HG02981 (cell line): ENCODE measurements at regions not wholly inside any gene's neighbourhood (a gene's known extent, or its start where the extent isn't known, plus 50 kb on each side); places are given as distances from the start of the nearest gene placed in this dataset.
"Not testable (repeated sequence)": the region's sequence is repeated elsewhere in the genome, so short reads cannot be mapped to it uniquely, and the experiment has no call there.

ENCODE experiments used
- ATAC-seq: cut with Tn5 transposase; IDR thresholded peaks from one replicate; pipeline ENCODE4 v1.9.1; 2021; ENCODE audit warnings: mild to moderate bottlenecking, moderate library complexity; ENCODE audit not compliant: unreplicated experiment

DNA sequence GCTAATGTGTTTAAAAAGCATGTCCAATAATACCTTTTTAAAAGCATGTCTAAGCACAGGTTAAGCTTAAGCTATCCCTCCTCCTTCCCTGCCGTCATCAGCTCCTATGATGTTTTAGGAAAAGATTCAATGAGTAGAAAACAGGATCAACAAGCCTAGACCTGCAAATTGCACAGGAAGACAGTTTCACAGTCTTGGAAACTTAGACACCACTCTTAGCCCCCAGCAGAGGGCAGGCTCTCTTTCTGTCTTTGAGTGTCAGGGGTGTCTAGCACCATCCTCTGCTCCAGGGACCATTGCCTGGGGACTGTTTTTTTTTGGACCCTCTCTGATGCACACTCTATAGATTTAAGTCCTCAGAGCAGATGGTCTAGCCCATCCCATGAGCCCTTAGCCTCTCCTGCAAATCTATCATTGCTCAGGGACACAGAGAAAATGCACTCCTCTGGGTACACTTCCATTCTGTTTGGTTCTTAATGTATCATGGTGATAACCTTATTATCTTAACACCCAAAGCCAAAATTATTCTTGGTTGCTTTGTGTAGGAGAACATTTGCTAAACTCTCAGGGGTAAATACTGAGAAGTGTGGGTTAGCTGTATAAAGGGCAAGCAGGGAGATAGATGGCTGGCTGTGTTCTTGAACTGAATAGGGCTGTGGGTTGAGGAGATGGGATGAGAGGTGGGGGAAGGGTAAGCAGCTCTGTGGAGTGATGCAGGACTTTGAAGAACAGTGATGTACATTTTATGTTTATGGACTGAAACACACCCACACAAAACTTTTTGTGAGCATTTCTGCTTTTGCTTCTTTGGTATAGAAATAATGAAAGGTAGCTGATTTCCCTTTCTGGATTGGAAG, 259.9 kb upstream of the DDHD1 start:
- ATAC-seq: no peak

DNA sequence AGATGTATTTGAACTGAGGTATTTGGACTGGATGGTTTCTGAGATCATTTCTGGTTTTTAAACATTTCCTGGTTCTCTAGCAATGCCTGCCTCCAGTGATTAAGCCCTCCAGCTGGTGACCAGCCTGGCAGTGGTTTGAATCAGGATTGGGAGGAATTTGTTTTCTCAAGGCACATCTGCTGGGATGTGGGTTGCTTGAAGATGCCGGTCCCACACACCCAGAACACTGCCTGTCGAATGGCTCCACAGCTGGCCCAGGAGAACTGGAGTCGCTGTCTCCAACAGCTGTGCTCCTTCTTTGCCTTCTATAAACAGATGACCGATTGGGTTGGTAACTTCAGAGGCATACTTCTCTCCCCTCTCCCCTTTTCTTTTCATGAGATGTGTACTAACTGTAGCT, 258.0 kb upstream of the DDHD1 start:
- no peak for ATAC-seq

DNA sequence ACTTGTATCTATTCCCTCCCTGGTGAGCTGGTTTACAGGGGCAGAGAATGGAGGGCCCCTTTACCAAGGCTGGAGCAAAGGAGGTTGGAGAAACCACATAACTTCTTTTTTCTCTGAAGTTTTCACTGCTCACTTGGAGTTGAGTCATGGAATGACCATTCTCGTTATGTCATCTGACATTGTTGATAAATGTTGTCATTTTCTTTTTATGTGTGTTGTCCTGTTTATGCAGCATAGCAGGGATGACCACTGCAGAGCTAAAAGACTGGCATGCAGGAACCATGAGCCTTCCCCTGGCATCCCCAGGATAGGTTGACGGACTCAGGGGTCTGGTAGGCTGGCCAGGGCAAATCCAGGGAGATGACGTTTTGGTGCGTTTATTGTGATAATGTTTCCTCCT, 256.8 kb upstream of the DDHD1 start:
- no peak for ATAC-seq

DNA sequence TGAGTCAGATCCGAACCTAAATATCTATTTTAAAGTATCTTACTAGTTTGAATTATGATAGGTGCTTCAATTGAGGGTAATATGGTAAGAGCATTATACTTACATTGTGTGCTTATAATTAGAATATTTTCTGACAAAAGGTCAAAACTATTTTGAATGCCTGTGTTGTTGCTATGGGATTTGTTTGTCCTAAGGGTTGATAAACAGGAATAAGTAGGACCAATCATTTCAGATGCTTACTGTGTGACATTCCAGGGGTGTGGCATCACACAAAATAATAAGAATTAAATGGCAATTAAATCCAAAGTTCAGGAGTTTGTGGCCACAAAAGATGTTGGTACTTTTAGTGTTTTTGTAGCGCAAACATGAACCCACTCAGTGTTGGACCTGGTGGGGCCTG, 256.2 kb upstream of the DDHD1 start:
- no peak for ATAC-seq

DNA sequence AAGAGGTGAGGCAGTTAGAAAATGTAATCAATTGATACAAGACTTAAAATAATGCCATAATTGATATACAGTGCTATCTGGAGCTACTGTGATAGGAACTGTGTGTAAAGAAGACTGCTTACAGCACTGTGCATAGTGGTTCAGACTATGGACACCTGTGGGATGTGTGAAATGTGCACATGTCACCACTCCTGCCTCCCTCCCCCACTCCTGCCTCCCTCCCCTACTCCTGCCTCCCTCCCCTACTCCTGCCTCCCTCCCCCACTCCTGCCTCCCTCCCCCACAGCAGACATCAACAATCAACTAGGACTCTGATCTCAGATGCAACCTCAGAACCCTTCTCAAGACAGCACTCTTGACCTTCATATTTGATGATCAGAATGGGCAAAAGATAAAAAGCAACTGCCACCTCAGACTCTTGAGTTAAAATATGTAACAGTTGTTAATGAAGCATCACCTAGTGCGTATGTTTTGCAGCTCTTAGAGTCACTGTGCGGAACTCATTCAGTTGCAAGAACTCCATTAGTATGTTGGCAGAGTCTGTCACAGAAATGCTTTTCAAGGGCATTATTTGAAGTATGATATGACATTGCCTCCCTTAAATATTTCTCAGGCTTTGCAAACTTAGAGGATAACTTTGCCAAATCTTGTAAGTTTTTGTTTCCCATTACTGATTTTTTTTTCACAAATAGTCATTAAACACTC, 255.2 kb upstream of the DDHD1 start:
- no peak for ATAC-seq

DNA sequence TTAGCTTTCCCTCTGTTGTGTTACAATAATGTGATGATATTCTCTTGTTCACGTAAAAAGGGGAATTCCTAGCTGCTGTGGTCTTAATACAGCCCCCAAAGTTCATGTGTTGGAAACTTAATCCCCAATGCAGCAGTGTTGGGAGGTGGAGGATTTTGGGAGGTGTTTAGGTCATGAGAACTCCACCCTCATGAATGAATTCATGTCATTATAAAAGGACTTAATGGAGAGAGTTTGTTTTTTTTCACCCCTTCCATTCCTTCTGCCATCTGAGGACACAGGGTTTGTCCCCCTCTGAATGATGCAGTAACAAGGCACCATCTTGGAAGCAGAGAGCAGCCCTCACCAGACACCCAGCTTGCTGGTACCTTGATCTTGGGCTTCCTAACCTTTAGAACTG, 253.4 kb upstream of the DDHD1 start:
- ATAC-seq: no peak

DNA sequence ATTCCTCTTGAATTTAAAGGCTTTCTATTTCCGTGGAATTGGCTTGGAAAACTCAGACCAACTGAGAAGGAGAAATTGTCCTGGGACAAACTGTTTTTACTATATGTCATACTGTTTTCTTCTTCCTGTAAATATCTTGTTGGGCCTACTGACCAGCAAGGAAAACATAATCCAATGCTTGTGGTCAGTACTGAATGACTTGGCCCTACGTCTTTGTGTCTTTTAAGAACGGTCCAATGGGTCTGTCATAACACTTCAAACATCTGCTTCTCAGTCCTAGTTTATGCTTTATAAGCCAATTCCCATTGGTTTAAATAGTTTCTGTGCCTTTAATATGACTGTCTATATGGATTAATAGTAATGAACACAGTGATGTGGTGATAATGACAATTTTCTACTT, 248.5 kb upstream of the DDHD1 start:
- ATAC-seq: no peak

DNA sequence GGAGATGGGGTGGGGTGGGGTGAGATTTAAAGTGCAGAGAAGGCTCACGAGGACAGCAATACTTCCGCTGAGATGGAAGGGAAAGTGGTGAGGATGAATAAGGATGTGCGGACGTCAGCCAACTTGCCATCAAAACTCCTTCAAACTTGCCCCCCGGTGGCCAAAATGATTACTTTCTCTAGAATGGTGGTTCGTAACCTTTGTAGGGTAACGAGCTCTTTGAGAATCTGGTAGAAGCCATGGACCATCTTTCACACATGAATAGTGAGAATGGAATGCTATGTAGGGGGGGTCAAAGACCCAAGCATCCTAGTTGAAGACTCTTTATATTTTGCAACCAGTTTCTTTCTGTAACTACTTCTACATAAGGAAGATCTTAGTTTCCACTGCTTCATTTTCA, 245.9 kb upstream of the DDHD1 start:
- no peak for ATAC-seq

DNA sequence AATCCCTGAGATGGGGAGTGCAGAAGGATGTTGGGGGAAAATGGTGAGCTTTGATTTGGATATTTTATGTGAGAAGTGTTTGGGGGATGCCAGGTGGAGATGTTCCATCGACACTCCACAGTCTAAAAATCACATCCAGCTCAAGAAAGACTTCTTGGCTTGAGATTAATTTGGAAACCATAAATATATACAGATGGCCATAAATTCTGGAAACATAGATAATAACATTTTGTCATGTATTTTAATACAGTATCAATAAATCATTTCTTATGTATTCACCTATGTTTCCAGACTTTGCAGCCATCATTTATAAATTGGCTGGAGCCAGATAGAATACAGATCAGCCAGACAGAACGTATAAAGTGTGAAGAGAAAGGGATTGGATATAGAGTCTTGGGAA, 245.5 kb upstream of the DDHD1 start:
- no peak for ATAC-seq

DNA sequence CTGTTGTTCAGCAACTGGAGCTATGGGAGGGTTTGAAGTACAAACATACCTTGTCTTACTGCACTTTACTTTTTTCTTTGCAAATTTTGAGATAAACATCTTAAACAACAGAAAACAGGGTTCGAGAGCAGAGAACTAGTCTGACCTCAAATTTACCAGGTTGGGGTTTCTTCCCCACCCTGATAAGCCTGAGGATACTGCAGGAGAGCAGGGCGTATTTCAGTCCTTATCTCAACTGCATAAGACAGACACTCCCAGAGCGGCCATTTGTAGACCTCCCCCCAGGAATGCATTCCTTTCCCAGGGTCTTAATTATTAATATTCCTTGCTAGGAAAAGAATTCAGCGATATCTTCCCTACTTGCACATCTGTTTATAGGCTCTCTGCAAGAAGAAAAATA, 242.1 kb upstream of the DDHD1 start:
- not testable (repeated sequence) for ATAC-seq

DNA sequence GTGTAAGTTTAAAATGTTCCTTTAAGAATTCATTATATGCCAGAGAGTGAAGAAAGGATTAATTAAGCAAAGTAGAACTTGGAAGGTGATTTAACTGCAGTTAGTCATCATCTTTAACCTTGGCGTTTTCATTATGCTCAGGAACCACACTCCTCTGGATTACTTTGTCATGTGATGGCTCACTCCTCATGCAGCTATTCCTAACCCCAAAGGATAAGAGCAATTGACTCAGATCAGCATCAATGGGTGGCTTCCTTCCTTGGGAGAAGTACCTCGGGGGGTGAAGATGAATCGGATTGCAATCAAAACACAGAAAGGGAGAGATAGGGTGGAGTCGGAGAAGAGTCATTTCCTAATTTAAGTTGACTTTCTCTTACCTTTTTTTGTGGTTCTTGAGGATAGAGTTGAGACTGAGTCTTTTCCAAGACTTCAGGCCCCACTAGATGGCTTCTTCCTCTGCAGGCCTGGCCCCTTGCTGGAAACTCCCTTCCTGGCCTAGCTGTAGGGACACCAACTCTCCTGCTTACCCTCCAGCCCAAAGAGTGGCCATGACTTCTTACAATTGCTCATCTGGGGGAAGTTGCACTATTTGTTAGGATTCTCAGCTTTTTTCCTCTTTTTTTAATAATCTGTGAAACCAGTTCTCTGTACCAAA, 238.6 kb upstream of the DDHD1 start:
- no peak for ATAC-seq

DNA sequence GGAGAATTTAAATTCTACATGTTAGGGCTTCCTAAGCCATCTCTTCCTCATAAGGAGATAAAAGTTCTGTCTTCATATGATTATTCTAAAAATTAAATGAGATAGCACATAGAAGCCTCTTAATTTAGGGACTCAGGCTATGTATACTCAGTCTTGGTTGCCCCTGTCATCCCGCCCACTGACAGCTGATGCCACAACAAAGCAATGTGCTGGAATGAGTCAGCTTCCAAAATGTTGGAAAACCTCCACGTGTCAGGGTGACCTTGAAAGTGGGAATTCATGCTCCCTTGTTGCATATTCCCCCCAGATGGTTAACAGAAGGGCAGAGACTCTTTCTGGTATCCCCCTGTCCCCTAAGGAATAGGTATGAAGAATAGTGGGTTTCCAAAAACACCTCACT, 238.0 kb upstream of the DDHD1 start:
- no peak for ATAC-seq

DNA sequence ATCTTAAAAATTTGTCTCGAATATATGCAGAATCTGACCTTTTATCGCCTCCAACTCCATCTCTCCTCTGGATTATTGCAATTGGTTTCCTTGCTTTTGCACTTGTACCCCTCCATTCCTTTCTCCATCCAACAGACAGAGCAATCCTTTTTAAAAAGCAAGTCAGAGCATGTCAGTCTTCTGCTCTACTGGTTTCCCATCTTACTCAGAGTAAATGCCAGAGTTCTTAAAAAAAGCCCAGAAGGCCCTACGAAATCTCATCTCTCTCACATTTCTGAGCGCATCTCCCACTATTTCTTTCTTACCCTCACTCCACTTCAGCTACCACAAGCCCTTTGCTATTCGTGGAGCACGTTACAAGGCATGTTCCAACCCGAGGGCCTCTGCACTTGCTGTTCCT, 236.9 kb upstream of the DDHD1 start:
- no peak for ATAC-seq

DNA sequence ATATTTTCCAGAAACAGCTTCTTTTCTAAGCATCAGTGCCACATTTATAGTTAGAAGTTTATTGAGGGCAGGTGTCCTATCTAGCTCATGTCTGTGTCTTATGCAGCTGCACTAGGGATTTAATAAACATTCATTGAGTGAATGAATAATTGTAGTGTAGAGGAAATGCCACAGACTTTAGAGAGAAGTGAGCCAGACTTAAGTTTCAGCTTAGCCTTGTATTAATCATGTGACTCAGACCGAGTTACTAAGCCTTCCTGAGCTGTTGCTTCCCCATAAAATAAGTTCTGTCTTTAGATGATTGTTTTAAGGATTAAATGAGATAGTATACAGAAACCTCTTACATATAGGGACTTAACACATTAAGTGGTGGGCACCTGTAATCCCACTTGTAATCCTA, 236.1 kb upstream of the DDHD1 start:
- ATAC-seq: no peak

DNA sequence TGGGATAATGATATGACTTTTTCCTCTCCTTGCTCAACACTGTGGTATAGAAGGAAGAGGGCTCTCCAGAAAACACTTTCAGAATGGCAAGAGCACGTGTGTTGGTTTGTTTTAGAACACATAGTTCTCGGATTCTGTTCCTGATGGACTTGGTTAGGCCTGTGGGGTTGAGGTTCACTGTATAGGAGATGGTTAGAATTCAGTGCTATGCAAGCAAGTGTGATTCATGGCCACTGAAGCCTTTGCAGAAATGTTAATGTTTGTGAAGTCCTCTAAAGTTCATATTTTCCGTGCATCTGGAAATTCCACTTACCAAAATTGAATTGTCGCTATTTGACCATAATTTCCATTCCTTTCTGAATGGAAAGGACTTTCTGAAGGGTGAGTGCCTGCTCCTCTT, 233.2 kb upstream of the DDHD1 start:
- no peak for ATAC-seq

DNA sequence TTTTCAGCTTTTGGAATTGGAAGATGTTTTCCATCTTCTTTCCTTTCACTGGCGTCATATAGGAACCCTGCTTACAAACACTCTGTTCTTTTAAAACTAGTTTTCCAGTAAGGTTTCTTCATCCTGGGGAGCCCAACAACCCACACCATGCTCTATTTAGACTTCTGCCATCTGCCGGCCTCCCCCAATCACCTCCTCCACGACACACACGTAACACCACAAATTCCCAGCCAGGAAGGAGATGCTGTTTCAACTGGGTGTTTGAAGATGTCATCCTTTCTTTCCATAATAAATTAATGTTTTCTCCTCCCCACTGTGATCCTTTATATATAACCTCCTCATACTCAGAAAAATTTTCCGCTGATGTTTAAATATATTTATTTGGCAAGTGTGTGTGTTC, 231.4 kb upstream of the DDHD1 start:
- ATAC-seq: no peak

DNA sequence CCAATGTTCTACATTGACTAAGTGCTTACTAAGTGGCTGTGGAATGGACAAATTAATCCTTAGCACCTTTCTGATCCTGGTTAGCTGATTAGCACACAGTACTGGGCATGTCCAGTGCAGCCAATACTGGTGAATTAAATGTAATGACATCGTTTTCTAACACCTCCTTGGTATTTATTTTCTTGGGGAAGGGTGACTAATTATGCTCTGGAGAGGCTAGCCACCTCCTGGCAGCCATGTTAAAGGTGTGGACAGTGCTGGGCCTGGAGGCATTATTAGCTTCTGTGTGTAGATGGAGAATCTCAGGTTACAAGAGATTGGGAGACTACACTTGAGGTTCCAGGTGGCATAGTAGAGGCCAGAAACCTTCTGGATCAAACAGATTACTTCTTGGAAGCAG, 230.9 kb upstream of the DDHD1 start:
- ATAC-seq: no peak

DNA sequence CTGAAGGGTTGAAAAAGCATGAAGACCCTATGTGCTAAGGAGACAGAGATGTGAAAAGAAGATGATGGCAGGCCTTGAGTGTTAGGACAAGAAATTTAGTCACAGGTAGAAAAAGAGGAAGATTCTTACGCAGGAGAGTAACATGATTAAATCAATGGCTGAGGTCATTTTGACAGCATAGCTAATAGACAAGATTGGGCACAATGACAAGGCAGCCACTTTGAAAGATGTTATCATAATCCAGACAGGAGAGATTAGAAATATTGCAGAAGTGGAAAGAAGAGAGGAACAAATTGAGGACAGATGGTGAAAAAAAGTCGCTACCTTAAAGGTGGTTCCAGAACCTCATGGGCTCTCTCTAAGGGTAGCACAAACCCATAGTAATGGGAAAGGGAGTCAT, 228.8 kb upstream of the DDHD1 start:
- ATAC-seq: no peak

DNA sequence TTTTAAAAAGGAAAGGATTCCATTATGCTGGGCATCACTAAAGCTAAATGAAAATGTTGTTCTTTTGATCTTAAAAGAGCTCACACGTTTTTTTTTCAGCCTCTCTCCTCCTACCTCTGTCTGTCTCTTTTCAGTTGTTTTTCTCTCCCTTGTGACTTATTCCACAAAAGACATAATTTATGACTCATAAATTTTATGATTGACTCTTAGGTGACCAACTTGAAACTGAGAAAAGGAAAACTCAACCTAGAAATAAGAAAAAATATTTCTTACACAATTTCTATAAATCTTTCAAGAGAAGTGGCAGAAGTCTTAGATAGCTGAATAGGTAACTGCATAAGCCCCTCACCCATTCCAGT, 227.7 kb upstream of the DDHD1 start:
- ATAC-seq: peak; percentile 63

DNA sequence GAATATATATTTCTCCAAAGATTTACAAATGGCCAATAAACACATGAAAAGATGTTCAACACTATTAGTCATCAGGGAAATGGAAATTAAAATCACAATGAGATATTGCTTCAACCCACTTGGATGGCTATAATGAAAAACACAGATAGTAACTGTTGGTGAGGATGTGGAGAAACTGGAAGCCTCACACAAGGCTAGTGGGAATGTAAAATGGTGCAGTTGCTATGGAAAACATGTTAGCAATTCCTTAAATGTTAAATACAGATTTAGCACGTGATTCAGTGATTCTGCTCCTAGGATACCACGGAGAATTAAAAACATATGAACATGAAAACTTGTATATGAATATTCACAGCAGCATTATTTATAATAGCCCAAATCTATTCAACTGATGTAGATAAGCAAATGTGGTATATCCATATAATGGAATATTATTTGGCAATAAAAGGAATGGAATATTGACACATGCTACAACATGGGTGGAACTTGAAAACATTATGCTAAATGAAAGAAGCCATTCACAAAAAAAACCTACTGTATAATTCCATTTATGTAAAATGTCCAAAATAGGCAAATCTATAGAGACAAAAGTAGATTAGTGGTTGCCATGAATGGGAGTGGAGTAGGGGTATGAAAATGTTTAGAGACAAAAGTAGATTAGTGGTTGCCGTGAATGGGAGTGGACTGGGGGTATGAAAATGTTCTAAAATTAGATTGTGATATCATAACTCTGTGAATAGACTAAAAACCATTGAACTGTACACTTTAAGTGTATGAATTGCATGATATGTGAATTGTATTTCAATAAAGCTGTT, 227.1 kb upstream of the DDHD1 start:
- peak; percentile 56 for ATAC-seq

DNA sequence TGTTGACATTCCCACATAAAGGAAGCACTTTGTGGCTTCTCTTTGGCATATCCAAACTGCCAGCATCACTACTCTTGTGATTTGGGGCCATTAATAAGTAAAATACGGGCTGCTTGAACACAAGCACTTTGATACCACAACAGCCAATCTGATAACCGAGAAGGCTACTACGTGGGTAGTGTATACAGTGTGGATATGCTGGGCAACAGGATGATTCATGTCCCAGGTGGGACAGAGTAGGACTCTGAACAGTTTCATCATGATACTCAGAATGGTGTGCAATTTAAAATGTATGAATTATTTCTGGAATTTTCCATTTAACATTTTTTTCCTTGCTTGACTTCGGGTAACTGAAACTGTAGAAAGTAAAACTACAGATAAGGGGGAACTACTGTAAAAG, 225.0 kb upstream of the DDHD1 start:
- no peak for ATAC-seq
